ENCODE measurements at regions not wholly inside any gene's neighbourhood (a gene's known extent, or its start where the extent isn't known, plus 50 kb on each side); places are given as distances from the start of the nearest gene placed in this dataset.

- no peaks in the 10 kb centered on the region for H3K9me3 ChIP-seq
- H3K4me1 ChIP-seq = no peaks in the 10 kb centered on the region
- no peak overlapping the region for H3K4me3 ChIP-seq
- DNase-seq (ENCODE audit: extremely low spot score in 2 of 2) = no peak
- H3K27ac ChIP-seq = no peak overlapping the region
- no peak for TF ChIP-seq POLR2AphosphoS5 (IDR thresholded peaks at IDR 0.05; ENCODE audit: insufficient read depth in 1 of 2, low read depth in 1 of 2)
- no peak for TF ChIP-seq CTCF (IDR thresholded peaks at IDR 0.05)
- no peak for TF ChIP-seq POLR2A (IDR thresholded peaks at IDR 0.05)
- no peaks in the 10 kb centered on the region for H3K27me3 ChIP-seq
- no peaks in the 10 kb centered on the region for H3K36me3 ChIP-seq
- intact Hi-C loops (cut with DNase I) = no loop called here
Measured at GRCh38 chr15:91480426-91480825, 373.1 kb upstream of the SLCO3A1 start.

GRCh38 chr15:91482799-91483198, 370.7 kb upstream of the SLCO3A1 start:
- intact Hi-C loops (cut with DNase I) = no loop called here
- Histone ChIP-seq H3K4me1 (no peaks in the 10 kb centered on the region), H3K27ac (no peak overlapping the region), H3K4me3 (no peak overlapping the region), H3K9me3 (no peaks in the 10 kb centered on the region), H3K27me3 (no peaks in the 10 kb centered on the region), H3K36me3 (no peaks in the 10 kb centered on the region)
- no peak for TF ChIP-seq POLR2A (IDR thresholded peaks at IDR 0.05)
- TF ChIP-seq CTCF (IDR thresholded peaks at IDR 0.05) = no peak
- TF ChIP-seq POLR2AphosphoS5 (IDR thresholded peaks at IDR 0.05; ENCODE audit: insufficient read depth in 1 of 2, low read depth in 1 of 2) = no peak
- DNase-seq (ENCODE audit: extremely low spot score in 2 of 2) = no peak

- intact Hi-C loops (cut with DNase I) = no loop called here
- no peak overlapping the region for H3K27ac ChIP-seq
- no peaks in the 10 kb centered on the region for H3K9me3 ChIP-seq
- H3K4me3 ChIP-seq = no peak overlapping the region
- no peak for DNase-seq (ENCODE audit: extremely low spot score in 2 of 2)
- no peak for TF ChIP-seq POLR2AphosphoS5 (IDR thresholded peaks at IDR 0.05; ENCODE audit: insufficient read depth in 1 of 2, low read depth in 1 of 2)
- TF ChIP-seq CTCF (IDR thresholded peaks at IDR 0.05) = no peak
- no peak for TF ChIP-seq POLR2A (IDR thresholded peaks at IDR 0.05)
- no peaks in the 10 kb centered on the region for H3K27me3 ChIP-seq
- H3K4me1 ChIP-seq = no peaks in the 10 kb centered on the region
- H3K36me3 ChIP-seq = no peaks in the 10 kb centered on the region
Measured at GRCh38 chr15:91484141-91484540, 369.4 kb upstream of the SLCO3A1 start.

GRCh38 chr15:91488452-91488851, 365.1 kb upstream of the SLCO3A1 start:
- DNase-seq (ENCODE audit: extremely low spot score in 2 of 2) = no peak
- Histone ChIP-seq H3K4me1 (no peaks in the 10 kb centered on the region), H3K36me3 (no peaks in the 10 kb centered on the region), H3K27ac (no peak overlapping the region), H3K9me3 (no peaks in the 10 kb centered on the region), H3K4me3 (no peak overlapping the region), H3K27me3 (no peaks in the 10 kb centered on the region)
- TF ChIP-seq CTCF (IDR thresholded peaks at IDR 0.05) (no peak), POLR2A (IDR thresholded peaks at IDR 0.05) (no peak), POLR2AphosphoS5 (IDR thresholded peaks at IDR 0.05; ENCODE audit: insufficient read depth in 1 of 2, low read depth in 1 of 2) (no peak)
- intact Hi-C loops (cut with DNase I) = no loop called here

- DNase-seq (ENCODE audit: extremely low spot score in 2 of 2) = no peak
- no peaks in the 10 kb centered on the region for H3K36me3 ChIP-seq
- intact Hi-C loops (cut with DNase I) = no loop called here
- H3K27me3 ChIP-seq = no peaks in the 10 kb centered on the region
- no peak overlapping the region for H3K4me3 ChIP-seq
- no peak overlapping the region for H3K27ac ChIP-seq
- H3K4me1 ChIP-seq = no peaks in the 10 kb centered on the region
- TF ChIP-seq CTCF (IDR thresholded peaks at IDR 0.05) (no peak), POLR2A (IDR thresholded peaks at IDR 0.05) (no peak), POLR2AphosphoS5 (IDR thresholded peaks at IDR 0.05; ENCODE audit: insufficient read depth in 1 of 2, low read depth in 1 of 2) (no peak)
- H3K9me3 ChIP-seq = no peaks in the 10 kb centered on the region
Measured at GRCh38 chr15:91490211-91490610, 363.3 kb upstream of the SLCO3A1 start.
